ENCODE measurements at regions not wholly inside any gene's neighbourhood (a gene's known extent, or its start where the extent isn't known, plus 50 kb on each side); places are given as distances from the start of the nearest gene placed in this dataset.

DNA sequence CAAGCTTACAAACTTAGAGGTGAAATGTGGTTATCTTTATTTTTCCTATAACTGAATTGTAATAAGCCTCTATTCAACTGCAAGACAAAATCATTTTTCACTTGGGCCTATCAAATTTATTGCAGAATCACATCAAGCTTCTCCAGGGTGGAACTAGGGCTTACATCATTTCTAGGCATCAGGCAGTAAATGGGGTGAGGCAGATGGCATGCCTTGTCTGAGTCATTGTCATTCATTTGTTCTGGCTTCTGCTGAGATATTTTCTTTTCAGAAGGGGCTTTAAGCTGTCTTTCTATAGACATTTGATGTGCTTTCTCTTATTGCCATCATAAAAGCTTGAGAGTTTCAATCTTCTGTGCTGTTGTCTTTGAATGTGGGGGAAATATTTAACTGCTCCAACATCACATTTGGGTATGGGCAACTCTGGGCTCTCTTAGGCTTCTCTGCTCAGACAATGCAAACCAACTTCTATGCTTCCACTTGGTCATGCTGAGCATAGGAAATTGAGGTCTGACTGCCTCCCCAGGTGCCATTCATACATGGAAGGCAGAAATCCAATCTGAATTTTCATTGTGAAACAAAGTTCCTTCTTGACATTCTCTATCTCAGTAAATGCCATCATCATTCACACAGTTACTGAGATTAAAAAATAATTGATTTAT, 225.8 kb upstream of the GIMD1 start:
- Histone ChIP-seq H3K4me3 (no peak overlapping the region), H3K27ac (no peak overlapping the region), H3K27me3 (no peaks in the 10 kb centered on the region), H3K9me3 (no peaks in the 10 kb centered on the region), H3K4me1 (no peaks in the 10 kb centered on the region), H3K36me3 (no peaks in the 10 kb centered on the region)
- TF ChIP-seq EP300 (IDR thresholded peaks at IDR 0.05) (no peak), POLR2A (IDR thresholded peaks at IDR 0.05) (no peak), POLR2AphosphoS5 (IDR thresholded peaks at IDR 0.05) (no peak), CTCF (IDR thresholded peaks at IDR 0.05) (no peak)
- no peak for DNase-seq (ENCODE audit: low spot score in 2 of 2)

- 78% methylated on average over 1 of the region's 1 CpG for WGBS
- no peak overlapping the region for H3K27ac ChIP-seq
- TF ChIP-seq POLR2AphosphoS5 (IDR thresholded peaks at IDR 0.05) (no peak), CTCF (IDR thresholded peaks at IDR 0.05) (no peak)
- no peaks in the 10 kb centered on the region for H3K9me3 ChIP-seq
- no peak overlapping the region for H3K4me3 ChIP-seq
- H3K4me1 ChIP-seq = peaks cover 6% of the 10 kb centered on the region
- no peaks in the 10 kb centered on the region for H3K27me3 ChIP-seq
- H3K36me3 ChIP-seq = no peaks in the 10 kb centered on the region
- DNase-seq (ENCODE audit: low spot score in 2 of 2) = no peak
Measured at GRCh38 chr4:106588891-106589290, 220.3 kb upstream of the GIMD1 start.

GRCh38 chr4:106587558-106587957, 219.0 kb upstream of the GIMD1 start:
- DNase-seq (ENCODE audit: low spot score in 2 of 2) = no peak
- H3K4me1 ChIP-seq = peaks cover 6% of the 10 kb centered on the region
- H3K36me3 ChIP-seq = no peaks in the 10 kb centered on the region
- H3K27me3 ChIP-seq = no peaks in the 10 kb centered on the region
- no peak for TF ChIP-seq CTCF (IDR thresholded peaks at IDR 0.05)
- TF ChIP-seq POLR2A (IDR thresholded peaks at IDR 0.05) = no peak
- TF ChIP-seq EP300 (IDR thresholded peaks at IDR 0.05) = no peak
- no peak for TF ChIP-seq POLR2AphosphoS5 (IDR thresholded peaks at IDR 0.05)
- H3K9me3 ChIP-seq = no peaks in the 10 kb centered on the region
- WGBS = 29% methylated on average over 1 of the region's 1 CpG
- H3K4me3 ChIP-seq = no peak overlapping the region
- H3K27ac ChIP-seq = peak overlapping the region; percentile 38

DNA sequence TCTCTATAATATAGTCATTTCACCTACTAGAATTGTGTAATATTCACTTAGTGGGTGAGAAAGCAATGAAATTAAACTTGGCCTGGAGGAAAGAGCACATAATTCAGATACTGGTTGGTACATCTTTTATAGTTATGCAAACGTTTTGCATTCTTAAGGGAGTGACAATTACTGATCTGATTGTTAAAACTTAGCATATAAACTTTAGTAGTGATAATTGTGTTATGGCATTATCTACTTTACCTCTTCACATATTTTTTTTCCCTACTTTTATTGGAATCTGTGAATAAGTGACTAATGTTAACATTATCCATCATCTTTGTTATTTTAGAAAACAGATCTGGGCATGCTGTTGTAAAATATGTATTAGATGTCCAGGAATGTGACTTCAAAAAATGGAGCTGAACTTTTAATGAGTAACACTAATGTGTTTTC, 217.4 kb upstream of the GIMD1 start:
- no peaks in the 10 kb centered on the region for H3K9me3 ChIP-seq
- no peak overlapping the region for H3K27ac ChIP-seq
- H3K36me3 ChIP-seq = no peaks in the 10 kb centered on the region
- no peak overlapping the region for H3K4me3 ChIP-seq
- peaks cover 6% of the 10 kb centered on the region for H3K4me1 ChIP-seq
- DNase-seq (ENCODE audit: low spot score in 2 of 2) = no peak
- no peak for TF ChIP-seq CTCF (IDR thresholded peaks at IDR 0.05)
- TF ChIP-seq EP300 (IDR thresholded peaks at IDR 0.05) = no peak
- TF ChIP-seq POLR2AphosphoS5 (IDR thresholded peaks at IDR 0.05) = no peak
- TF ChIP-seq POLR2A (IDR thresholded peaks at IDR 0.05) = no peak
- H3K27me3 ChIP-seq = no peaks in the 10 kb centered on the region
- 30% methylated on average over 1 of the region's 1 CpG for whole genome bisulfite sequencing

DNA sequence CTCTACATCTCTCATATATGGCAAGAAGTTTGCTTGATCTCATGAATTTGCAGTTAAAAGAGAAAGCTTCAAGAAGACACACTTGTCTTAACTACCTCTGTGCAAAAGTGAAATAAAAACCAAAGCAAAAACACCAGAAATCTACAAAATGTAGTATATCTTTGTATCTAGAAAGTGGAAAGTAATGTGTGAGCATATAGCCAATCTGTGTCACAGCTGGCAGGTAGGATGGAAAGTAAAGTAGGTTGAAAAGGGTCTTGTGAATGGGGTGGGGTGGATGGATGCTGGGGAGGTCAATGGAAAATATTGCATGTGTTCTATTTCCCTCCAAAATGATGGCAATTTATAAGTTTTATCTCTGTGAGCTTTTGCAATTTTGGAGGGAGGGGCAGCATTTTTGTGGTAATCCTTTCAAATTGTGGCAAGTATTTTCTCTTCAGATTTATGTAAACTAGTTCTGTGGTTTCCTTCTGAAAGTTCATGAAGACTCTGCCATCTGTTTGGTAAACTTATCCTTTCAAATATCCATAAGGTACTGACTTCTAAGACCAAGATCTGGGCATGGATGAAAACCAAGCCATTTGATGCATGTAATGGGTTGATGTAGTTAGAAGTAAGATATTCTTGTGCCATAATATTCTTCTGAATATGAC, 215.9 kb upstream of the GIMD1 start:
- Histone ChIP-seq H3K9me3 (no peaks in the 10 kb centered on the region), H3K27ac (peak overlapping the region; percentile 6), H3K36me3 (no peaks in the 10 kb centered on the region), H3K4me3 (no peak overlapping the region), H3K4me1 (peaks cover 6% of the 10 kb centered on the region), H3K27me3 (no peaks in the 10 kb centered on the region)
- TF ChIP-seq CTCF (IDR thresholded peaks at IDR 0.05) = no peak
- no peak for TF ChIP-seq EP300 (IDR thresholded peaks at IDR 0.05)
- TF ChIP-seq POLR2A (IDR thresholded peaks at IDR 0.05) = no peak
- no peak for TF ChIP-seq POLR2AphosphoS5 (IDR thresholded peaks at IDR 0.05)
- no peak for DNase-seq (ENCODE audit: low spot score in 2 of 2)

All from suprapubic skin (tissue), 4 donors.